Colonic mucosa (tissue), 4 donors: ENCODE measurements at regions not wholly inside any gene's neighbourhood (a gene's known extent, or its start where the extent isn't known, plus 50 kb on each side); places are given as distances from the start of the nearest gene placed in this dataset.

Experiments used
- DNase-seq: peaks from one replicate; pipeline ENCODE4 v3.0.0-alpha.2; 2020
- H3K27ac ChIP-seq: fragments of 200-600 bp; one replicate; pipeline ENCODE4 v1.8.0; 2021
- H3K27me3 ChIP-seq: fragments of 200-600 bp; one replicate; pipeline ENCODE4 v1.8.0; 2021
- H3K36me3 ChIP-seq: fragments of 200-600 bp; one replicate; pipeline ENCODE4 v1.8.0; 2021
- H3K4me1 ChIP-seq: fragments of 200-600 bp; one replicate; pipeline ENCODE4 v1.8.0; 2021; ENCODE audit warnings: mild to moderate bottlenecking
- H3K4me3 ChIP-seq: fragments of 200-600 bp; one replicate; pipeline ENCODE4 v1.8.0; 2021
- H3K9ac ChIP-seq, 2 donors: one replicate each; pipeline ENCODE4 v1.7.0; 2013; ENCODE audit warnings: control low read depth in 2 of 2, low read depth in 2 of 2, low read length in 2 of 2
- H3K9me3 ChIP-seq: fragments of 200-600 bp; one replicate; pipeline ENCODE4 v1.8.0; 2021
- intact Hi-C: fragments of 100-400 bp; cut with DNase I; formaldehyde crosslinking; loops from one replicate; pipeline ENCODE4 v1.14.1; 2022
- TF ChIP-seq, protein P1 (sequence below): fragments of 200-600 bp; IDR thresholded peaks from one replicate; pipeline ENCODE4 v1.8.0; 2022; ENCODE audit warnings: antibody characterized with exemption, mild to moderate bottlenecking
- donor health status: healthy.
- donor health status: DM: no; HTN: no; CAD: no.
- donor health status: DM: no; HTN: no; CAD: no.

DNA sequence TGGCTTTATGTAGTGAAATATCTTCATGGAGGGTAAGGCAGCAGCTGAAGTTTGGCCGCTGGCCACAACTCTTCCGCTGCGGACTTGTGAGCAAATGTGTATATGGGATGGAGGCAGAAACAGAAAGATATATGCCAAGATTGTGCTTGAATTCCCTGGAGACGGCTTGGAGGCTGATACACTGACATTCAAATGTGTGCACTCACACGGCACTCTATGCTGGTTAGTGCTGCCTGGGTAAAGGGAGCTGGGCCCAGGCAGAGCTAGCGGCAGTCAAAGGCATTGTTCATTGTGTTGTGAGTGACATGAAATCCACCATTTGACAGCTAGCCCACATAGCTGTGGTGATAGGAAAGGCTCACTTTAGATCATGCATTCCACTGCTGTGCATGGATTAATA lies 202.7 kb downstream of the CLIC5 start:
- DNase-seq, result no peak
- intact Hi-C loops, result no loop called here
- H3K27ac ChIP-seq, result no peak overlapping the region
- H3K4me3 ChIP-seq, result no peak overlapping the region
- H3K9me3 ChIP-seq, result no peaks in the 10 kb centered on the region
- no peaks in the 10 kb centered on the region for H3K36me3 ChIP-seq
- H3K4me1 ChIP-seq, result no peaks in the 10 kb centered on the region
- no peak overlapping the region for H3K9ac ChIP-seq
- no peaks in the 10 kb centered on the region for H3K27me3 ChIP-seq
- TF ChIP-seq, protein P1, sequence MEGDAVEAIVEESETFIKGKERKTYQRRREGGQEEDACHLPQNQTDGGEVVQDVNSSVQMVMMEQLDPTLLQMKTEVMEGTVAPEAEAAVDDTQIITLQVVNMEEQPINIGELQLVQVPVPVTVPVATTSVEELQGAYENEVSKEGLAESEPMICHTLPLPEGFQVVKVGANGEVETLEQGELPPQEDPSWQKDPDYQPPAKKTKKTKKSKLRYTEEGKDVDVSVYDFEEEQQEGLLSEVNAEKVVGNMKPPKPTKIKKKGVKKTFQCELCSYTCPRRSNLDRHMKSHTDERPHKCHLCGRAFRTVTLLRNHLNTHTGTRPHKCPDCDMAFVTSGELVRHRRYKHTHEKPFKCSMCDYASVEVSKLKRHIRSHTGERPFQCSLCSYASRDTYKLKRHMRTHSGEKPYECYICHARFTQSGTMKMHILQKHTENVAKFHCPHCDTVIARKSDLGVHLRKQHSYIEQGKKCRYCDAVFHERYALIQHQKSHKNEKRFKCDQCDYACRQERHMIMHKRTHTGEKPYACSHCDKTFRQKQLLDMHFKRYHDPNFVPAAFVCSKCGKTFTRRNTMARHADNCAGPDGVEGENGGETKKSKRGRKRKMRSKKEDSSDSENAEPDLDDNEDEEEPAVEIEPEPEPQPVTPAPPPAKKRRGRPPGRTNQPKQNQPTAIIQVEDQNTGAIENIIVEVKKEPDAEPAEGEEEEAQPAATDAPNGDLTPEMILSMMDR, result no peak

DNA sequence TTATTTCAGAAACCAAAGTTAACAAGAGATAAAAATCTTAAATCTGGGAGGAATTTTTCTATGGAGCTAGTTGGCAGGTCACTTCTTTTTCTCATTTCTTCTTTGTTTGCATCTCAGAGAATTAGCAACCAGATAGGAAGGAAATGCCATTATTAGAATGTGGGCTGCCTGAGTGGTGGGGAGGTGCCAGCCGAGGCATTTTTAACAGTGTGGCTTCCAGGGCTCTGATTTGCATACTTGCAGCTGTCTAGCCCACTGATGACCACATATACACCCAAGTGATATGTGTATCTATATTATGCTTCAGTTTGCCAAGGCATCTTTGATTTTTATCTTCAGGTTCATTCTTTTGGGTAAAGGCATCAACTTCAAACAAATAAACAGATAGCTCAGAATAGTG lies 206.7 kb downstream of the CLIC5 start:
- H3K36me3 ChIP-seq, result no peaks in the 10 kb centered on the region
- H3K4me3 ChIP-seq, result no peak overlapping the region
- H3K27me3 ChIP-seq, result no peaks in the 10 kb centered on the region
- TF ChIP-seq, protein P1, result no peak
- no peak for DNase-seq
- no peak overlapping the region for H3K27ac ChIP-seq
- H3K9ac ChIP-seq, result no peak overlapping the region
- no peaks in the 10 kb centered on the region for H3K9me3 ChIP-seq
- intact Hi-C loops, result no loop called here
- no peaks in the 10 kb centered on the region for H3K4me1 ChIP-seq

DNA sequence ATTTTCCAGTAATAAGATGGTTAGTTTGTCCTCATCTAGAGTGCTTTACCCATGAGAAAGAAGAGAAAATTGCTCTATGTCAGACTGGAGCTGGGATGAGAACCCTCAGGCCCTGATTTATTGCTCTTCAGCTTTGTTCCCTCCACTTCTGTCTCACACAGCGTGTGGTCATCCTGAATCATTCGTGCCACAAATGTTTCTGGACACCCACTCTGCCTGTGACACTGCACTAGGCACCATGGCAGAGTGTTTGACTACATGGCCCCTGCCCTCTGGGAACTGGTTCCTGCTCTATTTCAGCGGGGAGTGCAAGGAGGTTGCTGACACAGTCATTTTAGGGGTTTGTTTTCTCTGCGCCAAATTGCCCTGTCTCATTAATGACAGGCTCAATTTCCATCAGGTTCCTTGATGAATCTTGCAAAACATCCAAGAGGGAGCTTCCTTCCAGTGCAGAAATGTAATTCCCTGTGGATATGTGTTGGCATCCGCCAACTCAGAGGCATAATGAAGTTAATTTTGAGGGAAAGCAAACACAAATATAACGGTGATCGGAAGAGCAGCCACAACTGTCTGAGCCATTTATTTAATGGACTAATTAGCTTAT lies 207.5 kb downstream of the CLIC5 start:
- Histone ChIP-seq H3K27me3 (no peaks in the 10 kb centered on the region), H3K4me3 (no peak overlapping the region), H3K4me1 (no peaks in the 10 kb centered on the region), H3K9ac (no peak overlapping the region), H3K27ac (no peak overlapping the region), H3K9me3 (no peaks in the 10 kb centered on the region), H3K36me3 (no peaks in the 10 kb centered on the region)
- TF ChIP-seq, protein P1, result no peak
- no peak for DNase-seq
- intact Hi-C loops, result no loop called here

DNA sequence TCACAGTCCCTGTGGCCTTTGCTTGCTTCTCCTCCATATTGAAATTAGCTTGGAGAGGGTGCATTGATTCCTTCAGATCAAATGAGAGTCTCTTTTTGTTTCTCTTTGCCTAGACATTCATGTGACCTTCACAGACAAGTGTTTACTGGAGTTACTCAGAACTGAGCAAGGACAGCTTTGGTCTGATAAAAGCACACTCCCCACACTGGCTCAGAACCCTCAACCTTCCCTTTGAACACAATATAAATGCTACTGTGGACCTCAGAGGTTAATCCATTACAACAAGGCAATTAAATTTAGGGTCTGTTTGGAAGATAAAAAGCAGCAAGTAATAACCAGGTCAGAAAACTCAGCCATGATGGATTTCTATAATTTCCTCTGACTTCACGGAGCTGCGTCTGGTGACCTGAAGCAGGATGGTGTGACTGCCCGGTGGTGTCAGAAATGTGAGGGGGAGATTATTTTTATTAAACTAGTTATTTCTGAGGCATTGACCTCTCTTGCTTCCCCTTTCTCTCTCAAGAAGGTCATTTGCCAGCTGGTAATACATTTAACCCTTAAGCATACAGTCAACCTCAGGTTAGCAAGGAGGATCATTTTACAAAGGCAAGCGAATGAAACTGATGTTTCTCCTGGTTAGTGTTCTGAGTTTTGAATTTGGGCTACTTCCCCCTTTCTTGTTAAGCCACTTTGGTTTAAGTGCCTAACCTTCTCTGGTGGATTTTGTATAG lies 208.2 kb downstream of the CLIC5 start:
- Histone ChIP-seq H3K27ac (no peak overlapping the region), H3K4me1 (no peaks in the 10 kb centered on the region), H3K9me3 (no peaks in the 10 kb centered on the region), H3K27me3 (no peaks in the 10 kb centered on the region), H3K4me3 (no peak overlapping the region), H3K36me3 (no peaks in the 10 kb centered on the region), H3K9ac (no peak overlapping the region)
- intact Hi-C loops, result no loop called here
- no peak for DNase-seq
- TF ChIP-seq, protein P1, result no peak

DNA sequence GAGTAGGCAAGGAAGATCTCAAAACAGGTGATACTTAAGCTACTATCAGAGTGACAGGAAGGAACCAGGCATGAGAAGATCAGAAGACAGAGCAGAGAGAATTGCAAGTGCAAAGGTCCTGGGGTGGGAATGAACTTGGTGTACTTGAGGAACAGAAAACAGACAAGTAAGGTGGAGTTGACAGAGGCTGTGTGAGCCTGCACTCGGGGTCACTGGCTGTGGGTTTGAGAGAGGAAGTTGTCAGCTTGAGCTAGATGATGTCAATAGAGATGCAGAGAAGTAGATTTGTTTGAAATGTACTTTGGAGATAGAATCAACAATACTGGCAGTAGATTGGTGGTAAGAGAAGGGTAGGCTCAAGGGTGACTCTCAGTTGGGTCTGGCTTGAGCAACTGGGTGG lies 209.5 kb downstream of the CLIC5 start:
- H3K36me3 ChIP-seq, result no peaks in the 10 kb centered on the region
- intact Hi-C loops, result no loop called here
- H3K9me3 ChIP-seq, result no peaks in the 10 kb centered on the region
- H3K27ac ChIP-seq, result no peak overlapping the region
- H3K27me3 ChIP-seq, result no peaks in the 10 kb centered on the region
- no peak overlapping the region for H3K9ac ChIP-seq
- H3K4me1 ChIP-seq, result no peaks in the 10 kb centered on the region
- DNase-seq, result no peak
- no peak overlapping the region for H3K4me3 ChIP-seq
- TF ChIP-seq, protein P1, result no peak
